SU-DHL-6 (cell line): ENCODE measurements at regions not wholly inside any gene's neighbourhood (a gene's known extent, or its start where the extent isn't known, plus 50 kb on each side); places are given as distances from the start of the nearest gene placed in this dataset.
"Not testable (repeated sequence)": the region's sequence is repeated elsewhere in the genome, so short reads cannot be mapped to it uniquely, and the experiment has no call there.

Experiments used
- H2AFZ ChIP-seq: fragments of 200-600 bp; sonication (generic); 2 replicates; pipeline ENCODE4 v1.6.1; 2014; ENCODE audit warnings: low read depth, mild to moderate bottlenecking, moderate library complexity, mixed read lengths, antibody characterized with exemption, low read length; ENCODE audit not compliant: severe bottlenecking
- H3F3A ChIP-seq: fragments of 200-600 bp; shearing (Covaris generic); 2 replicates; pipeline ENCODE4 v1.6.0; 2016; ENCODE audit warnings: antibody characterized with exemption, mild to moderate bottlenecking; ENCODE audit not compliant: insufficient read depth
- H3K27ac ChIP-seq: fragments of 200-600 bp; sonication (generic); 2 replicates; pipeline ENCODE4 v1.5.1; 2016; ENCODE audit warnings: low read depth, mild to moderate bottlenecking, low read length, moderate library complexity, mixed read lengths
- H3K27me3 ChIP-seq: fragments of 200-600 bp; sonication (generic), shearing (Covaris generic); 2 replicates; pipeline ENCODE4 v1.6.0; 2014; ENCODE audit warnings: mild to moderate bottlenecking, low read length
- H3K36me3 ChIP-seq: fragments of 200-600 bp; sonication (generic); 2 replicates; pipeline ENCODE4 v1.6.1; 2014; ENCODE audit warnings: mild to moderate bottlenecking, low read length, mixed read lengths
- H3K4me2 ChIP-seq: fragments of 300-600, 200-600 bp; shearing (Covaris generic), sonication (generic); 2 replicates; pipeline ENCODE4 v1.6.0; 2014; ENCODE audit warnings: low read length, low read depth, mild to moderate bottlenecking; ENCODE audit not compliant: poor library complexity, severe bottlenecking
- H3K4me3 ChIP-seq: fragments of 200-600 bp; sonication (generic); 2 replicates; pipeline ENCODE4 v1.5.1; 2014; ENCODE audit warnings: antibody characterized with exemption, low read length, mild to moderate bottlenecking, mixed read lengths; ENCODE audit not compliant: insufficient read depth, poor library complexity, severe bottlenecking
- H3K79me2 ChIP-seq: fragments of 200-600 bp; sonication (generic); 2 replicates; pipeline ENCODE4 v1.6.1; 2014; ENCODE audit warnings: mild to moderate bottlenecking, low read length, moderate library complexity; ENCODE audit not compliant: insufficient read depth
- H3K9ac ChIP-seq: fragments of 200-600 bp; sonication (generic); 2 replicates; pipeline ENCODE4 v1.7.0; 2014; ENCODE audit warnings: mild to moderate bottlenecking, low read length
- H3K9me2 ChIP-seq: fragments of 200-600 bp; sonication (generic); replicated peaks from 2 replicates; pipeline ENCODE4 v1.6.1; 2014; ENCODE audit warnings: low read length; ENCODE audit not compliant: insufficient read depth
- H3K9me3 ChIP-seq: fragments of 200-600 bp; sonication (generic); 2 replicates; pipeline ENCODE4 v1.6.1; 2014; ENCODE audit warnings: low read length, mixed read lengths; ENCODE audit not compliant: insufficient read depth
- H4K20me1 ChIP-seq: fragments of 200-600 bp; sonication (generic); 2 replicates; pipeline ENCODE4 v1.6.1; 2014; ENCODE audit warnings: low read depth, mild to moderate bottlenecking, antibody characterized with exemption, low read length, moderate library complexity, mixed read lengths
- EZH2phosphoT487 ChIP-seq: fragments of 200-600 bp; sonication (generic), shearing (Covaris generic); conservative IDR thresholded peaks from 2 replicates; pipeline ENCODE4 v1.6.1; 2018; ENCODE audit warnings: mild to moderate bottlenecking, antibody characterized with exemption, low read length, moderate library complexity, mixed read lengths
- TF ChIP-seq, protein P1 (sequence below): fragments of 200-600 bp; sonication (generic); IDR thresholded peaks from one replicate; pipeline ENCODE4 v1.5.1; 2017; ENCODE audit warnings: antibody characterized with exemption, mild to moderate bottlenecking, low read length, moderate library complexity; ENCODE audit not compliant: insufficient read depth, poor library complexity, severe bottlenecking

DNA sequence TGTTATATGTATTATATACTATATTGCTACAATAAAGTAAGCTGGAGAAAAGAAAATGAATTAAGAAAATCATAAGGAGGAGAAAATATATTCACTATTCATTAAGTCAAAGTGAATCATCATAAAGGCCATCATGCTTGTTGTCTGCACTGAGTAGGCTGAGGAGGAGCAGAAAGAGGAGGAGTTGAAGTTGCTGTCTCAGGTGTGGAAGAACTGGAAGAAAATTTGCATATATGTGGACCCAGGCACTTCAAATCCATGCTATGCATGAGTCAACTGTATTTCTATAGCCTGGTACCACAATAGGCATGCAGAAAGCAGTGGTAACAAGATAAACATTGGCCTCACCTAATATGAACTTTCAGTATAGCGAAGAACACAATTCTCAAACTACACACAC lies 135.9 kb upstream of the SGCG start:
- Histone ChIP-seq H4K20me1 (no peaks in the 10 kb centered on the region), H3K9me2 (no peaks in the 10 kb centered on the region), H3K4me2 (no peak overlapping the region), H3F3A (no peaks in the 10 kb centered on the region), H3K9me3 (no peaks in the 10 kb centered on the region), H3K27ac (no peak overlapping the region), H3K9ac (no peak overlapping the region), H3K36me3 (no peaks in the 10 kb centered on the region), H3K79me2 (no peaks in the 10 kb centered on the region), H2AFZ (no peak overlapping the region), H3K27me3 (no peaks in the 10 kb centered on the region), H3K4me3 (no peak overlapping the region)
- TF ChIP-seq, protein P1, sequence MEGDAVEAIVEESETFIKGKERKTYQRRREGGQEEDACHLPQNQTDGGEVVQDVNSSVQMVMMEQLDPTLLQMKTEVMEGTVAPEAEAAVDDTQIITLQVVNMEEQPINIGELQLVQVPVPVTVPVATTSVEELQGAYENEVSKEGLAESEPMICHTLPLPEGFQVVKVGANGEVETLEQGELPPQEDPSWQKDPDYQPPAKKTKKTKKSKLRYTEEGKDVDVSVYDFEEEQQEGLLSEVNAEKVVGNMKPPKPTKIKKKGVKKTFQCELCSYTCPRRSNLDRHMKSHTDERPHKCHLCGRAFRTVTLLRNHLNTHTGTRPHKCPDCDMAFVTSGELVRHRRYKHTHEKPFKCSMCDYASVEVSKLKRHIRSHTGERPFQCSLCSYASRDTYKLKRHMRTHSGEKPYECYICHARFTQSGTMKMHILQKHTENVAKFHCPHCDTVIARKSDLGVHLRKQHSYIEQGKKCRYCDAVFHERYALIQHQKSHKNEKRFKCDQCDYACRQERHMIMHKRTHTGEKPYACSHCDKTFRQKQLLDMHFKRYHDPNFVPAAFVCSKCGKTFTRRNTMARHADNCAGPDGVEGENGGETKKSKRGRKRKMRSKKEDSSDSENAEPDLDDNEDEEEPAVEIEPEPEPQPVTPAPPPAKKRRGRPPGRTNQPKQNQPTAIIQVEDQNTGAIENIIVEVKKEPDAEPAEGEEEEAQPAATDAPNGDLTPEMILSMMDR, result no peak
- no peak for TF ChIP-seq EZH2phosphoT487

DNA sequence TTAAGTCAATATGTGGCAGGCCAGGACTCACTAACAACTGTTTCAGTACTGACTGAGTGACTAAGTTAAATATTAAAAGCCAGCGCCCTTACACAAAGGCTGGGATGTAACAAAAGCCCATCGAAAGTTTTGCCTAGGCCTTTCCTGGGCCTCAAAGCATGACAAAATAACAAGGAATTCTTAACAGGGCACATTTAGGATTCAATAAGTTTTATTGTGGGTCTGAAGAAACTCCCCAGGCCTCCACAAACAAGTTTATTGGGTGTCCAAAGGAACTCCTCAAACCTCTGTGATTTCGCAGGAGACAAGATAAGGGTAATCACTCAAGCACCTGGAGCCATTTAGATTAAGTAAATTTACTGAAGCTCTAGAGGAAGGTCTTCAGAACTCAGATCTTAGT lies 130.7 kb upstream of the SGCG start:
- H3F3A ChIP-seq, result no peaks in the 10 kb centered on the region
- H3K9ac ChIP-seq, result no peak overlapping the region
- no peaks in the 10 kb centered on the region for H3K9me3 ChIP-seq
- no peak overlapping the region for H2AFZ ChIP-seq
- no peak overlapping the region for H3K4me3 ChIP-seq
- H3K36me3 ChIP-seq, result no peaks in the 10 kb centered on the region
- no peaks in the 10 kb centered on the region for H3K79me2 ChIP-seq
- TF ChIP-seq, protein P1, result no peak
- TF ChIP-seq EZH2phosphoT487, result no peak
- H3K9me2 ChIP-seq, result no peaks in the 10 kb centered on the region
- H3K27me3 ChIP-seq, result no peaks in the 10 kb centered on the region
- no peak overlapping the region for H3K4me2 ChIP-seq
- no peaks in the 10 kb centered on the region for H4K20me1 ChIP-seq
- H3K27ac ChIP-seq, result no peak overlapping the region

DNA sequence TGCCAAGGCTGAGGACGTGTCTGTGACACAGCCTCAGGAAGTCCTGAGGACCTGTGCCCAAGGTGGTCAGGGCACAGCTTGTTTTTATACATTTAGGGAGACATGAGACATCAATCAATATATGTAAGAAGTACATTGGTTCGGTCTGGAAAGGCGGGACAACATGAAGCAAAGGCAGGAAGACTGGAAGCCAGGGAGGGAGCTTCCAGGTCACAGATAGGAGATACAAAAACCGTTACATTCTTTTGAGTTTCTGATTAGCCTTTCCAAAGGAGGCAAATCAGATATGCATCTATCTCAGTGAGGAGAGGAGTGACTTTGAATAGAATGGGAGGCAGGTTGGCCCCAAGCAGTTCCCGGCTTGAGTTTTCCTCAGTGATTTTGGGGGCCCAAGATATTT lies 127.1 kb upstream of the SGCG start:
- not testable (repeated sequence) for H3K9me3 ChIP-seq, H3K9me2 ChIP-seq, H4K20me1 ChIP-seq, H3K27me3 ChIP-seq, H3K27ac ChIP-seq, H3K36me3 ChIP-seq, H2AFZ ChIP-seq, H3K9ac ChIP-seq, H3K4me3 ChIP-seq, H3K79me2 ChIP-seq, H3K4me2 ChIP-seq, H3F3A ChIP-seq

DNA sequence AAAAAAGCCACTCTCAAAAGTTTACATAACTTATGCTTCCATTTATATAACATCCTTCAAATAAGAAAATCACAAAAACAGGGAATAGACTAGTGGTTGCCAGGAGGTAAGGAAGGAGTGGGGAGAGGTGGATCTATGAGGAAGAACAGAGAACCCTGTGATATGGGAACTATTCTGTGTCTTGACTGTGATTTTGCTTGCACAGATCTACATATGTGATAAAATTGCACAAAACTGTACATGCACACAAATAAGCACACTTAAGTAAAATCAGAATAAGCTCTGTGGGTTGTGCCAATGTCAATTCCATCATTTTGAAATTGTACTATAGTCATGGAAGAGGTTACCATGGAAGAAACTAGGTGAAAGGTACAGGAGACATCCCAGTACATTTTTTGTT lies 121.6 kb upstream of the SGCG start:
- Histone ChIP-seq H3K9me2 (no peaks in the 10 kb centered on the region), H3K9ac (no peak overlapping the region), H3K36me3 (no peaks in the 10 kb centered on the region), H3K4me3 (no peak overlapping the region), H2AFZ (no peak overlapping the region), H3K79me2 (no peaks in the 10 kb centered on the region), H3K27ac (no peak overlapping the region), H3K27me3 (no peaks in the 10 kb centered on the region), H4K20me1 (no peaks in the 10 kb centered on the region), H3K4me2 (no peak overlapping the region), H3K9me3 (no peaks in the 10 kb centered on the region), H3F3A (no peaks in the 10 kb centered on the region)
- TF ChIP-seq, protein P1, result no peak
- TF ChIP-seq EZH2phosphoT487, result no peak
